ENCODE measurements at regions not wholly inside any gene's neighbourhood (a gene's known extent, or its start where the extent isn't known, plus 50 kb on each side); places are given as distances from the start of the nearest gene placed in this dataset.

- WGBS = 62% methylated on average over 9 of the region's 9 CpGs
- no peaks in the 10 kb centered on the region for H3K36me3 ChIP-seq (ENCODE audit: control insufficient read depth in 4 of 4, insufficient read depth in 3 of 4, low read depth in 1 of 4, low read length in 3 of 4)
- no peak overlapping the region for H3K4me3 ChIP-seq (ENCODE audit: low read depth in 1 of 3, low read length in 3 of 3)
- DNase-seq (ENCODE audit: low spot score) = no peak
- peaks cover 0 to 2% (median 0%) of the 10 kb centered on the region in 4 donors for H3K4me1 ChIP-seq (ENCODE audit: control insufficient read depth in 4 of 4, insufficient read depth in 4 of 4, low read length in 3 of 4)
- no peak overlapping the region for H3K9ac ChIP-seq (ENCODE audit: low read depth in 1 of 2, low read length in 2 of 2)
- no peaks in the 10 kb centered on the region for H3K9me3 ChIP-seq (ENCODE audit: control insufficient read depth in 4 of 4, low read length in 3 of 4)
- H3K27me3 ChIP-seq (ENCODE audit: control insufficient read depth in 4 of 4, insufficient read depth in 4 of 4, low read length in 3 of 4) = no peaks in the 10 kb centered on the region
- no peak overlapping the region for H3K27ac ChIP-seq (ENCODE audit: low read depth in 1 of 2, low read length in 2 of 2)
- no peak for TF ChIP-seq YY1 (IDR thresholded peaks at IDR 0.05)
- TF ChIP-seq FOXA1 (IDR thresholded peaks at IDR 0.05) = no peak
- TF ChIP-seq NR2F2 (IDR thresholded peaks at IDR 0.05) = no peak
- no peak for TF ChIP-seq JUND (IDR thresholded peaks at IDR 0.05)
- TF ChIP-seq RAD21 (IDR thresholded peaks at IDR 0.05) = no peak
- TF ChIP-seq FOXA2 (IDR thresholded peaks at IDR 0.05) = no peak
- no peak for TF ChIP-seq TAF1 (conservative IDR thresholded peaks at IDR 0.05)
- TF ChIP-seq, protein P1, sequence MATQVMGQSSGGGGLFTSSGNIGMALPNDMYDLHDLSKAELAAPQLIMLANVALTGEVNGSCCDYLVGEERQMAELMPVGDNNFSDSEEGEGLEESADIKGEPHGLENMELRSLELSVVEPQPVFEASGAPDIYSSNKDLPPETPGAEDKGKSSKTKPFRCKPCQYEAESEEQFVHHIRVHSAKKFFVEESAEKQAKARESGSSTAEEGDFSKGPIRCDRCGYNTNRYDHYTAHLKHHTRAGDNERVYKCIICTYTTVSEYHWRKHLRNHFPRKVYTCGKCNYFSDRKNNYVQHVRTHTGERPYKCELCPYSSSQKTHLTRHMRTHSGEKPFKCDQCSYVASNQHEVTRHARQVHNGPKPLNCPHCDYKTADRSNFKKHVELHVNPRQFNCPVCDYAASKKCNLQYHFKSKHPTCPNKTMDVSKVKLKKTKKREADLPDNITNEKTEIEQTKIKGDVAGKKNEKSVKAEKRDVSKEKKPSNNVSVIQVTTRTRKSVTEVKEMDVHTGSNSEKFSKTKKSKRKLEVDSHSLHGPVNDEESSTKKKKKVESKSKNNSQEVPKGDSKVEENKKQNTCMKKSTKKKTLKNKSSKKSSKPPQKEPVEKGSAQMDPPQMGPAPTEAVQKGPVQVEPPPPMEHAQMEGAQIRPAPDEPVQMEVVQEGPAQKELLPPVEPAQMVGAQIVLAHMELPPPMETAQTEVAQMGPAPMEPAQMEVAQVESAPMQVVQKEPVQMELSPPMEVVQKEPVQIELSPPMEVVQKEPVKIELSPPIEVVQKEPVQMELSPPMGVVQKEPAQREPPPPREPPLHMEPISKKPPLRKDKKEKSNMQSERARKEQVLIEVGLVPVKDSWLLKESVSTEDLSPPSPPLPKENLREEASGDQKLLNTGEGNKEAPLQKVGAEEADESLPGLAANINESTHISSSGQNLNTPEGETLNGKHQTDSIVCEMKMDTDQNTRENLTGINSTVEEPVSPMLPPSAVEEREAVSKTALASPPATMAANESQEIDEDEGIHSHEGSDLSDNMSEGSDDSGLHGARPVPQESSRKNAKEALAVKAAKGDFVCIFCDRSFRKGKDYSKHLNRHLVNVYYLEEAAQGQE (IDR thresholded peaks at IDR 0.05) = no peak
- no peak for TF ChIP-seq RXRA (IDR thresholded peaks at IDR 0.05)
- no peak for TF ChIP-seq GABPA (IDR thresholded peaks at IDR 0.05 in 1 of 2, conservative IDR thresholded peaks at IDR 0.05 in 1 of 2)
- TF ChIP-seq HNF4A (conservative IDR thresholded peaks at IDR 0.05) = no peak
Observed at GRCh38 chr3:61464518-61465140, 96.7 kb upstream of the PTPRG start.

DNA sequence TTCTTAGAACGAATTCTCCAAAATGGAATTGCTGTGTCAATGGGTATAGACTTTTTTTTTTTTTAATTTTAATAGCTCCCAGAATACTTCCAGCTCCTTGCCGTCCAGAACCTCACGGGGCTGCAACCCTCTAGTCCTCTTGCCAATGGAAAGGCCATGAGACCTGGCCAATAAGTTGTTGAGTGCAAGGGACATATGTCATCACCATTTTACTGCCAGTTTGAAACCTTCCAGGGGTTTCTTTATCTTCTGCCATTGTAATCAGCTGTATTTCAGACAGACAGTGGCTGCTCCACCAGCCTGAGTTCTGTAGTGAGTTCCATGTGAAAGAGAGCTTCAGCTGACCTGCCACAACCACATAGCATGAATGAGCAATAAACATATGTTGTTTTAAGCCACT, 95.0 kb upstream of the PTPRG start:
- Histone ChIP-seq H3K36me3 (ENCODE audit: control insufficient read depth in 4 of 4, insufficient read depth in 3 of 4, low read depth in 1 of 4, low read length in 3 of 4) (no peaks in the 10 kb centered on the region), H3K27me3 (ENCODE audit: control insufficient read depth in 4 of 4, insufficient read depth in 4 of 4, low read length in 3 of 4) (no peaks in the 10 kb centered on the region), H3K27ac (ENCODE audit: low read depth in 1 of 2, low read length in 2 of 2) (no peak overlapping the region), H3K4me1 (ENCODE audit: control insufficient read depth in 4 of 4, insufficient read depth in 4 of 4, low read length in 3 of 4) (peaks cover 0 to 2% (median 0%) of the 10 kb centered on the region in 4 donors), H3K9me3 (ENCODE audit: control insufficient read depth in 4 of 4, low read length in 3 of 4) (no peaks in the 10 kb centered on the region), H3K4me3 (ENCODE audit: low read depth in 1 of 3, low read length in 3 of 3) (no peak overlapping the region), H3K9ac (ENCODE audit: low read depth in 1 of 2, low read length in 2 of 2) (no peak overlapping the region)
- WGBS = 62% methylated on average over 3 of the region's 3 CpGs
- DNase-seq (ENCODE audit: low spot score) = no peak
- no peak for TF ChIP-seq SP1 (IDR thresholded peaks at IDR 0.05)

DNA sequence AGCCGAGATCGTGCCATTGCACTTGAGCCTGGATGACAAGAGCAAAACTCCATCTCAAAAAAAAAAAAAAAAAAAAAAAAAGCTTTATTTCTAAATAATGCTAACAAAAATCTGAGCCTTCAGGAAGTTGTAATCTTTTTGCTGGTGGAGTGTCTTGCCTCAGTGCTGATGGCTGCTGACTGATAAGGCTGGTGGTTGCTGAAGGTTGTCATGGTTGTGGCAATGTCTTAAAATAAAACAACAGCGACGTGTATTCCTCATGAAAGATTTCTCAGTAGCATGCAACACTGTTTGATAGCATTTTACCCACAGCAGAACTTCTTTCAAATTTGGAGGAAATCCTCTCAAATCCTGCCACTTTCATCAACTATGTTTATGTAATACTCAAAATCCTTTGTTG, 77.4 kb upstream of the PTPRG start:
- no peak overlapping the region for H3K4me3 ChIP-seq (ENCODE audit: low read depth in 1 of 3, low read length in 3 of 3)
- H3K27me3 ChIP-seq (ENCODE audit: control insufficient read depth in 4 of 4, insufficient read depth in 4 of 4, low read length in 3 of 4) = no peaks in the 10 kb centered on the region
- TF ChIP-seq HNF4G (IDR thresholded peaks at IDR 0.05) (no peak), GABPA (IDR thresholded peaks at IDR 0.05 in 1 of 2, conservative IDR thresholded peaks at IDR 0.05 in 1 of 2) (no peak), EGR1 (IDR thresholded peaks at IDR 0.05; ENCODE audit: low read depth in 2 of 2) (no peak), HNF4A (conservative IDR thresholded peaks at IDR 0.05) (no peak), SP1 (IDR thresholded peaks at IDR 0.05) (no peak), RAD21 (IDR thresholded peaks at IDR 0.05) (no peak), NR2F2 (IDR thresholded peaks at IDR 0.05) (no peak), RXRA (IDR thresholded peaks at IDR 0.05) (no peak), ATF3 (IDR thresholded peaks at IDR 0.05) (no peak)
- TF ChIP-seq, protein P2, sequence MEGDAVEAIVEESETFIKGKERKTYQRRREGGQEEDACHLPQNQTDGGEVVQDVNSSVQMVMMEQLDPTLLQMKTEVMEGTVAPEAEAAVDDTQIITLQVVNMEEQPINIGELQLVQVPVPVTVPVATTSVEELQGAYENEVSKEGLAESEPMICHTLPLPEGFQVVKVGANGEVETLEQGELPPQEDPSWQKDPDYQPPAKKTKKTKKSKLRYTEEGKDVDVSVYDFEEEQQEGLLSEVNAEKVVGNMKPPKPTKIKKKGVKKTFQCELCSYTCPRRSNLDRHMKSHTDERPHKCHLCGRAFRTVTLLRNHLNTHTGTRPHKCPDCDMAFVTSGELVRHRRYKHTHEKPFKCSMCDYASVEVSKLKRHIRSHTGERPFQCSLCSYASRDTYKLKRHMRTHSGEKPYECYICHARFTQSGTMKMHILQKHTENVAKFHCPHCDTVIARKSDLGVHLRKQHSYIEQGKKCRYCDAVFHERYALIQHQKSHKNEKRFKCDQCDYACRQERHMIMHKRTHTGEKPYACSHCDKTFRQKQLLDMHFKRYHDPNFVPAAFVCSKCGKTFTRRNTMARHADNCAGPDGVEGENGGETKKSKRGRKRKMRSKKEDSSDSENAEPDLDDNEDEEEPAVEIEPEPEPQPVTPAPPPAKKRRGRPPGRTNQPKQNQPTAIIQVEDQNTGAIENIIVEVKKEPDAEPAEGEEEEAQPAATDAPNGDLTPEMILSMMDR (IDR thresholded peaks at IDR 0.05; ENCODE audit: low read depth, low read length, missing input control) = no peak
- no peaks in the 10 kb centered on the region for H3K36me3 ChIP-seq (ENCODE audit: control insufficient read depth in 4 of 4, insufficient read depth in 3 of 4, low read depth in 1 of 4, low read length in 3 of 4)
- H3K9ac ChIP-seq (ENCODE audit: low read depth in 1 of 2, low read length in 2 of 2) = no peak overlapping the region
- no peaks in the 10 kb centered on the region for H3K4me1 ChIP-seq (ENCODE audit: control insufficient read depth in 4 of 4, insufficient read depth in 4 of 4, low read length in 3 of 4)
- no peak overlapping the region for H3K27ac ChIP-seq (ENCODE audit: low read depth in 1 of 2, low read length in 2 of 2)
- DNase-seq (ENCODE audit: low spot score) = no peak
- no peaks in the 10 kb centered on the region for H3K9me3 ChIP-seq (ENCODE audit: control insufficient read depth in 4 of 4, low read length in 3 of 4)
- 82% methylated on average over 4 of the region's 4 CpGs for WGBS

Measured in liver (tissue), 8 donors.